GM12878 (cell line): ENCODE measurements at regions not wholly inside any gene's neighbourhood (a gene's known extent, or its start where the extent isn't known, plus 50 kb on each side); places are given as distances from the start of the nearest gene placed in this dataset.

Experiments
- ATAC-seq: fragments of 200-7000 bp; cut with Tn5 transposase; 3 replicates; pipeline ENCODE4 v1.9.1; 2020; ENCODE audit warnings: mild to moderate bottlenecking, moderate library complexity
- BruUV-seq: library from RNA; stranded (reverse); fragments of 400-500 nt; replicated peaks from 2 replicates; lab custom pipeline; 2021; lab: Mats Ljungman, UMichigan
- CTCF ChIA-PET: fragments of 300-600 bp; sonication (Branson Sonifier 250); formaldehyde crosslinking; extraction: SDS; loops from one replicate; lab custom pipeline; 2021; ENCODE audit warnings: inconsistent platforms; lab: Yijun Ruan, JAX
- POLR2A ChIA-PET: fragments of 350-600 bp; formaldehyde crosslinking; extraction: SDS; loops from one replicate; lab custom pipeline; 2021; ENCODE audit warnings: inconsistent platforms; lab: Charles Lee
- RAD21 ChIA-PET: fragments of 300-600 bp; sonication (Branson Sonifier 250); formaldehyde crosslinking; loops from one replicate; lab custom pipeline; 2023; ENCODE audit warnings: antibody characterized with exemption; ENCODE audit not compliant: unreplicated experiment; lab: Charles Lee
- SMC1A ChIA-PET: fragments of 300-600 bp; sonication (Branson Sonifier 250); formaldehyde crosslinking; loops from one replicate; lab custom pipeline; 2023; ENCODE audit not compliant: unreplicated experiment, uncharacterized antibody; lab: Charles Lee
- DNase-seq: peaks from one replicate; pipeline ENCODE4 v3.0.0-alpha.2; 2011; ENCODE audit warnings: low read depth, low spot score
- FAIRE-seq: peaks from 3 replicates; lab custom pipeline; 2011; peaks lifted over from hg19 to GRCh38; lab: Jason Lieb, UNC
- H2AFZ ChIP-seq: 2 replicates; pipeline ENCODE4 v1.6.0; 2011; ENCODE audit warnings: low read depth, low read length, control low read depth; ENCODE audit not compliant: control insufficient read depth
- H3K27ac ChIP-seq: 2 replicates; pipeline ENCODE4 v1.5.1; 2011; ENCODE audit warnings: control low read depth; ENCODE audit not compliant: control insufficient read depth, insufficient read depth
- H3K27me3 ChIP-seq, 2 experiments: replicated peaks in 1 of 2; 2 replicates each; pipeline versions ENCODE4 v1.6.0 to v1.6.1; 2011; ENCODE audit warnings: low read length in 1 of 2; ENCODE audit not compliant: control insufficient read depth in 2 of 2, insufficient read depth in 2 of 2
- H3K36me3 ChIP-seq, 2 experiments: 2 replicates each; pipeline ENCODE4 v1.5.1; 2011; ENCODE audit warnings: low read length in 1 of 2; ENCODE audit not compliant: control insufficient read depth in 2 of 2, insufficient read depth in 2 of 2
- H3K4me1 ChIP-seq: 2 replicates; pipeline ENCODE4 v1.6.1; 2011; ENCODE audit warnings: mild to moderate bottlenecking, low read length, moderate library complexity, mixed read lengths; ENCODE audit not compliant: control insufficient read depth, insufficient read depth
- H3K4me2 ChIP-seq: 2 replicates; pipeline ENCODE4 v1.6.0; 2011; ENCODE audit warnings: control low read depth; ENCODE audit not compliant: control insufficient read depth, insufficient read depth
- H3K4me3 ChIP-seq: fragments of 200-600 bp; sonication (generic); 2 replicates; pipeline ENCODE4 v1.5.1; 2016
- H3K79me2 ChIP-seq: 2 replicates; pipeline ENCODE4 v1.6.0; 2011; ENCODE audit warnings: low read length; ENCODE audit not compliant: control insufficient read depth, insufficient read depth
- H3K9ac ChIP-seq: 2 replicates; pipeline ENCODE4 v1.8.0; 2011; ENCODE audit warnings: low read length, control low read depth, mixed read lengths; ENCODE audit not compliant: control insufficient read depth, insufficient read depth
- H3K9me3 ChIP-seq: replicated peaks from 3 replicates; pipeline ENCODE4 v1.5.1; 2011; ENCODE audit warnings: mild to moderate bottlenecking, low read length; ENCODE audit not compliant: control insufficient read depth, insufficient read depth
- H4K20me1 ChIP-seq: 2 replicates; pipeline ENCODE4 v1.6.0; 2011; ENCODE audit not compliant: control insufficient read depth, insufficient read depth
- ATF3 ChIP-seq: IDR thresholded peaks from 2 replicates; pipeline ENCODE4 v1.6.1; 2011; ENCODE audit warnings: low read depth, mild to moderate bottlenecking, low read length, moderate library complexity, borderline replicate concordance; ENCODE audit errors: extremely low read depth
- ATF7 ChIP-seq: fragments of 450-650 bp; IDR thresholded peaks from 2 replicates; pipeline ENCODE4 v1.6.1; 2016; ENCODE audit warnings: low read depth, mild to moderate bottlenecking
- EED ChIP-seq: sonication (generic); IDR thresholded peaks from 2 replicates; pipeline ENCODE4 v1.6.1; 2016; ENCODE audit warnings: antibody characterized with exemption, low read depth
- GABPA ChIP-seq: IDR thresholded peaks from 2 replicates; pipeline ENCODE4 v1.6.1; 2014; ENCODE audit warnings: antibody characterized with exemption, low read depth, mild to moderate bottlenecking, inconsistent platforms
- HSF1 ChIP-seq: fragments of 150-350 bp; IDR thresholded peaks from 2 replicates; pipeline ENCODE4 v1.6.1; 2014; ENCODE audit warnings: mild to moderate bottlenecking, low read depth, low read length
- JUNB ChIP-seq: IDR thresholded peaks from 2 replicates; pipeline ENCODE4 v1.6.1; 2016; ENCODE audit warnings: antibody characterized with exemption, mild to moderate bottlenecking
- KDM1A ChIP-seq: fragments of 200-600 bp; sonication (generic); IDR thresholded peaks from 2 replicates; pipeline ENCODE4 v1.6.1; 2016; ENCODE audit warnings: borderline replicate concordance
- MTA2 ChIP-seq: fragments of 450-650 bp; IDR thresholded peaks from 2 replicates; pipeline ENCODE4 v1.6.1; 2016; ENCODE audit warnings: low read depth, mild to moderate bottlenecking, moderate library complexity
- NFXL1 ChIP-seq: fragments of 450-650 bp; IDR thresholded peaks from 2 replicates; pipeline ENCODE4 v1.6.1; 2017; ENCODE audit warnings: antibody characterized with exemption, mild to moderate bottlenecking, borderline replicate concordance
- RUNX3 ChIP-seq: IDR thresholded peaks from 2 replicates; pipeline ENCODE4 v1.6.1; 2012; ENCODE audit warnings: low read length, inconsistent platforms
- SMAD5 ChIP-seq: IDR thresholded peaks from 2 replicates; pipeline ENCODE4 v1.6.1; 2016; ENCODE audit warnings: antibody characterized with exemption, low read depth
- SMARCA5 ChIP-seq: fragments of 450-650 bp; IDR thresholded peaks from 2 replicates; pipeline ENCODE4 v1.6.1; 2017; ENCODE audit warnings: mild to moderate bottlenecking
- SPI1 ChIP-seq: IDR thresholded peaks from 2 replicates; pipeline ENCODE4 v1.6.1; 2011; ENCODE audit warnings: low read depth, mild to moderate bottlenecking, low read length, moderate library complexity, borderline replicate concordance; ENCODE audit not compliant: insufficient read depth
- SUPT20H ChIP-seq: IDR thresholded peaks from 2 replicates; pipeline ENCODE4 v1.6.1; 2011; ENCODE audit warnings: low read depth, mild to moderate bottlenecking, low read length, moderate library complexity, borderline replicate concordance; ENCODE audit not compliant: control insufficient read depth
- SUZ12 ChIP-seq: fragments of 200-600 bp; sonication (generic); IDR thresholded peaks from one replicate; pipeline ENCODE4 v1.6.1; 2018; ENCODE audit warnings: antibody characterized with exemption, mild to moderate bottlenecking; ENCODE audit not compliant: unreplicated experiment
- TAF1 ChIP-seq: IDR thresholded peaks from 2 replicates; pipeline ENCODE4 v1.6.1; 2011; ENCODE audit warnings: mild to moderate bottlenecking, low read depth, low read length, borderline replicate concordance
- TARDBP ChIP-seq: IDR thresholded peaks from 2 replicates; pipeline ENCODE4 v1.6.1; 2016; ENCODE audit warnings: borderline replicate concordance
- ZNF24 ChIP-seq: fragments of 450-650 bp; IDR thresholded peaks from 2 replicates; pipeline ENCODE4 v1.6.1; 2017; ENCODE audit warnings: antibody characterized with exemption, mild to moderate bottlenecking
- WGBS: methylation state at CpG from one replicate; pipeline ENCODE4 v1.1.6; 2016; ENCODE audit warnings: low lambda C conversion rate; ENCODE audit not compliant: insufficient replicate concordance, insufficient coverage; ENCODE audit errors: missing lambda C conversion rate; 5-methylcytosine and 5-hydroxymethylcytosine counted together
- in situ Hi-C: fragments of 300-500 bp; cut with MboI; formaldehyde crosslinking; loops from 9 replicates; pipeline ENCODE4 v1.14.3; 2018; ENCODE audit warnings: mixed read lengths
- intact Hi-C: fragments of 100-400 bp; cut with micrococcal nuclease; formaldehyde crosslinking; loops from one replicate; pipeline ENCODE4 v1.14.2; 2022; ENCODE audit not compliant: unreplicated experiment

- intact Hi-C loops, result no loop called here
- H3K9ac ChIP-seq, result no peak overlapping the region
- H3K4me2 ChIP-seq, result 0 out of 2 replicates have a peak overlapping the region, but pooled peaks have one; percentile 94
- H3K27ac ChIP-seq, result peak overlapping the region; percentile 83; the same call in 1 of the 2 replicates
- H3K4me1 ChIP-seq, result peaks cover 32% of the 10 kb centered on the region
- in situ Hi-C loops, result no loop called here
- H3K4me3 ChIP-seq, result no peak overlapping the region
- H4K20me1 ChIP-seq, result no peaks in the 10 kb centered on the region
- no peaks in the 10 kb centered on the region for H3K36me3 ChIP-seq
- no peaks in the 10 kb centered on the region for H3K79me2 ChIP-seq
- ChIA-PET SMC1A (no interaction called here), CTCF (no interaction called here), RAD21 (interaction anchor here (1.0 kb wide), 1 partner anchor 87 kb away, joined by 3 read pairs; no protein-coding TSS in a partner anchor), POLR2A (no interaction called here)
- WGBS, result 80% methylated on average over 4 of the region's 4 CpGs
- peaks cover 3% of the 10 kb centered on the region; the same call in 1 of the 3 replicates for H3K9me3 ChIP-seq
- DNase-seq (no peak), FAIRE-seq (no peak), ATAC-seq (no peak)
- H2AFZ ChIP-seq, result peak overlapping the region; percentile 59
- no peaks in the 10 kb centered on the region for H3K27me3 ChIP-seq
- BruUV-seq, result no TSS peak
- TF ChIP-seq SMAD5 (no peak), GABPA (no peak), HSF1 (no peak), SPI1 (peak; percentile 55; the same call in 1 of the 2 replicates), EED (peak; percentile 58; the same call in 1 of the 2 replicates), RUNX3 (peak; percentile 13; the same call in 1 of the 2 replicates), SMARCA5 (no peak)
Observed at GRCh38 chr6:156634048-156634447, 143.1 kb upstream of the ARID1B start.

GRCh38 chr6:156633291-156633690 lies 143.9 kb upstream of the ARID1B start:
- SMC1A ChIA-PET, result no interaction called here
- Histone ChIP-seq H3K27me3 (no peaks in the 10 kb centered on the region), H3K79me2 (no peaks in the 10 kb centered on the region), H3K36me3 (no peaks in the 10 kb centered on the region), H3K4me2 (no peak overlapping the region), H4K20me1 (no peaks in the 10 kb centered on the region), H3K27ac (no peak overlapping the region), H3K9ac (no peak overlapping the region), H3K4me1 (peaks cover 32% of the 10 kb centered on the region), H2AFZ (no peak overlapping the region), H3K4me3 (no peak overlapping the region), H3K9me3 (peaks cover 2% of the 10 kb centered on the region; the same call in 1 of the 3 replicates)
- DNase-seq (no peak), FAIRE-seq (no peak), ATAC-seq (no peak)
- in situ Hi-C loops, result no loop called here
- BruUV-seq, result no TSS peak
- POLR2A ChIA-PET, result no interaction called here
- WGBS, result 80% methylated on average over 11 of the region's 11 CpGs
- CTCF ChIA-PET, result interaction anchor here (0.7 kb wide), 1 partner anchor 10 kb away, joined by 3 read pairs; no protein-coding TSS in a partner anchor
- RAD21 ChIA-PET, result no interaction called here
- intact Hi-C loops, result no loop called here
- TF ChIP-seq KDM1A (no peak), NFXL1 (no peak), SMARCA5 (no peak), JUNB (no peak), SUPT20H (no peak), ATF3 (no peak), MTA2 (no peak), ZNF24 (no peak), ATF7 (no peak), TAF1 (no peak), TARDBP (no peak), SPI1 (no peak), SUZ12 (no peak)
